Spleen (tissue), 11 donors: ENCODE measurements at regions not wholly inside any gene's neighbourhood (a gene's known extent, or its start where the extent isn't known, plus 50 kb on each side); places are given as distances from the start of the nearest gene placed in this dataset.

Experiments used
- DNase-seq: peaks from one replicate; pipeline ENCODE4 v3.0.0-alpha.2; 2020
- H3K27ac ChIP-seq, 8 donors: fragments of 200-600 bp; sonication (generic) in 7 of 8; 1 replicate in 4 of 8; 2 replicates in 4 of 8; pipeline versions ENCODE4 v1.5.0 to v1.8.0; 2016 to 2021; ENCODE audit warnings: inconsistent platforms in 4 of 8, mild to moderate bottlenecking in 4 of 8, moderate library complexity in 1 of 8
- H3K27me3 ChIP-seq, 7 donors: fragments of 200-600 bp; sonication (generic) in 6 of 7; replicated peaks in 1 of 7; 1 replicate in 4 of 7; 2 replicates in 3 of 7; pipeline versions ENCODE4 v1.5.0 to v1.8.0; 2016 to 2021; ENCODE audit warnings: inconsistent platforms in 3 of 7, mild to moderate bottlenecking in 1 of 7
- H3K36me3 ChIP-seq, 6 donors: fragments of 200-600 bp; sonication (generic) in 5 of 6; 1 replicate in 4 of 6; 2 replicates in 2 of 6; pipeline versions ENCODE4 v1.5.0 to v1.8.0; 2016 to 2021; ENCODE audit warnings: inconsistent platforms in 2 of 6
- H3K4me1 ChIP-seq, 6 donors: fragments of 200-600 bp; sonication (generic) in 5 of 6; 1 replicate in 3 of 6; 2 replicates in 3 of 6; pipeline versions ENCODE4 v1.5.0 to v1.8.0; 2016 to 2021; ENCODE audit warnings: inconsistent platforms in 3 of 6
- H3K4me3 ChIP-seq, 8 donors: fragments of 200-600 bp; sonication (generic) in 7 of 8; 1 replicate in 4 of 8; 2 replicates in 4 of 8; pipeline versions ENCODE4 v1.5.0 to v1.8.0; 2016 to 2021; ENCODE audit warnings: inconsistent platforms in 4 of 8, mild to moderate bottlenecking in 4 of 8, moderate library complexity in 2 of 8
- H3K9me3 ChIP-seq, 8 donors: fragments of 200-600 bp; sonication (generic) in 7 of 8; 1 replicate in 4 of 8; 2 replicates in 4 of 8; pipeline versions ENCODE4 v1.5.0 to v1.8.0; 2016 to 2021; ENCODE audit warnings: inconsistent platforms in 4 of 8
- POLR2A ChIP-seq, 3 donors: fragments of 450-650 bp; IDR thresholded peaks; one replicate each; pipeline ENCODE4 v1.5.1; 2017; ENCODE audit warnings: antibody characterized with exemption in 3 of 3, mild to moderate bottlenecking in 1 of 3
- POLR2AphosphoS5 ChIP-seq, 3 donors: sonication (generic); formaldehyde crosslinking; IDR thresholded peaks; one replicate each; pipeline ENCODE4 v1.5.1; 2017; ENCODE audit warnings: antibody characterized with exemption in 3 of 3
- WGBS, 5 donors: extraction: QIAGEN DNeasy Blood & Tissue Kit in 3 of 5; methylation state at CpG; one replicate each; pipeline versions ENCODE4 v1.1.5 to v1.1.7; 2013 to 2018; 5-methylcytosine and 5-hydroxymethylcytosine counted together
- intact Hi-C: fragments of 100-400 bp; cut with DNase I; formaldehyde crosslinking; loops from one replicate; pipeline ENCODE4 v1.15.0; 2023; ENCODE audit warnings: low total_unique reads
- TF ChIP-seq, protein P1 (sequence below), 11 experiments: fragments of 200-600 bp in 7 of 11; fragments of 450-650 bp in 4 of 11; sonication (generic) in 4 of 11; IDR thresholded peaks in 8 of 11; conservative IDR thresholded peaks in 3 of 11; 1 replicate in 7 of 11; 2 replicates in 4 of 11; pipeline versions ENCODE4 v1.4.0 to v1.8.0; 2016 to 2021; ENCODE audit warnings: antibody characterized with exemption in 11 of 11, inconsistent platforms in 4 of 11, mild to moderate bottlenecking in 1 of 11
- donor health status: healthy with polysubstance abuse.
- donor health status: DM: no; HTN: no; CAD: no; lungs with moderate emphysema.
- donor health status: DM: no; HTN: no; CAD: no.
- donor health status: Bipolar disorder and iron deficiency.
- donor health status: healthy.
- donor health status: DM: no; HTN: no; CAD: no.
- donor health status: DM: yes; HTN: yes; CAD: no.

DNA sequence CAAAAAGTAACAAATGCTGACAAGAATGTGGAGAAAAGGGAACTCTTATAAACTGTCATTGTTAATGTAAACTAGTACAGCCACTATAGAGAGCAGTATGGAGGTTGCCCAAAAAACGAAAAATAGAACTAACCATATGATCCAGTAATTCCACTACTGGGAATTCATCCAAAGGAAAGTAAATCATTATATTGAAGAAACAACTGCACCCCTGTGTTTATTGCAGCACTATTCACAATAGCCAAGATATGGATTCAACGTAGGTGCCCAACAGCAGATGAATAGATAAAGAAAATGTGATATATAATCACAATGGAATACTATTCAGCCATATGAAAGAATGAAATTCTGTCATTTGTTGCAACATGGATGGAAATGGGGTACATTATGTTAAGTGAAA, 188.0 kb upstream of the E2F7 start:
- H3K36me3 ChIP-seq, result no peaks in the 10 kb centered on the region
- no peak for DNase-seq
- no peaks in the 10 kb centered on the region for H3K4me1 ChIP-seq
- 72 to 91% (median 86%) methylated on average over 2 of the region's 2 CpGs for WGBS, 5 donors
- H3K27me3 ChIP-seq, result no peaks in the 10 kb centered on the region
- intact Hi-C loops, result no loop called here
- H3K9me3 ChIP-seq, result no peaks in the 10 kb centered on the region
- no peak overlapping the region for H3K27ac ChIP-seq
- TF ChIP-seq POLR2AphosphoS5 (IDR thresholded peaks at IDR 0.05) (no peak), POLR2A (IDR thresholded peaks at IDR 0.05) (no peak)
- TF ChIP-seq, protein P1, sequence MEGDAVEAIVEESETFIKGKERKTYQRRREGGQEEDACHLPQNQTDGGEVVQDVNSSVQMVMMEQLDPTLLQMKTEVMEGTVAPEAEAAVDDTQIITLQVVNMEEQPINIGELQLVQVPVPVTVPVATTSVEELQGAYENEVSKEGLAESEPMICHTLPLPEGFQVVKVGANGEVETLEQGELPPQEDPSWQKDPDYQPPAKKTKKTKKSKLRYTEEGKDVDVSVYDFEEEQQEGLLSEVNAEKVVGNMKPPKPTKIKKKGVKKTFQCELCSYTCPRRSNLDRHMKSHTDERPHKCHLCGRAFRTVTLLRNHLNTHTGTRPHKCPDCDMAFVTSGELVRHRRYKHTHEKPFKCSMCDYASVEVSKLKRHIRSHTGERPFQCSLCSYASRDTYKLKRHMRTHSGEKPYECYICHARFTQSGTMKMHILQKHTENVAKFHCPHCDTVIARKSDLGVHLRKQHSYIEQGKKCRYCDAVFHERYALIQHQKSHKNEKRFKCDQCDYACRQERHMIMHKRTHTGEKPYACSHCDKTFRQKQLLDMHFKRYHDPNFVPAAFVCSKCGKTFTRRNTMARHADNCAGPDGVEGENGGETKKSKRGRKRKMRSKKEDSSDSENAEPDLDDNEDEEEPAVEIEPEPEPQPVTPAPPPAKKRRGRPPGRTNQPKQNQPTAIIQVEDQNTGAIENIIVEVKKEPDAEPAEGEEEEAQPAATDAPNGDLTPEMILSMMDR (IDR thresholded peaks at IDR 0.05 in 8 of 11, conservative IDR thresholded peaks at IDR 0.05 in 3 of 11), result no peak
- no peak overlapping the region for H3K4me3 ChIP-seq

DNA sequence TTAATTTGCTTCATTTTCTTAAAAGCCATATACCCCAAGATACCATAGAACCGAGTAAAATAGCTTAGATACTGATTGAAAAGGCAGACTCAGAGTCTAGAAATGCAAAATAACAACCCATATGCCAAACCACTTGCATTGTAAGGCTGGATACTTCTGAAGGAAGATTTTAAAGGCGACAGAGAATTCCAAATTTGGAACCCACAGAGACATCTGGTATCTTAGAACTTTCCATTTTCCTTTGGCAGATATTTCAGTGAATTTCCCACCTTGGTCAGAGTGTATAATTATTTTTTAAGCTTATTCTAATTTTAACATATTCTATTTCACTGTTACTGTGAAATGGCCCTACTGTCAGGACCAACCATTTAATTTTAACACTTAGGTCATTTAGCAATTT, 186.4 kb upstream of the E2F7 start:
- no peak for DNase-seq
- Histone ChIP-seq H3K27ac (no peak overlapping the region), H3K27me3 (no peaks in the 10 kb centered on the region), H3K4me1 (no peaks in the 10 kb centered on the region), H3K4me3 (no peak overlapping the region), H3K36me3 (no peaks in the 10 kb centered on the region), H3K9me3 (no peaks in the 10 kb centered on the region)
- TF ChIP-seq, protein P1 (IDR thresholded peaks at IDR 0.05 in 8 of 11, conservative IDR thresholded peaks at IDR 0.05 in 3 of 11), result no peak
- TF ChIP-seq POLR2AphosphoS5 (IDR thresholded peaks at IDR 0.05) (no peak), POLR2A (IDR thresholded peaks at IDR 0.05) (no peak)
- intact Hi-C loops, result no loop called here
- WGBS, 5 donors, result 56 to 93% (median 75%) methylated on average over 2 of the region's 2 CpGs

DNA sequence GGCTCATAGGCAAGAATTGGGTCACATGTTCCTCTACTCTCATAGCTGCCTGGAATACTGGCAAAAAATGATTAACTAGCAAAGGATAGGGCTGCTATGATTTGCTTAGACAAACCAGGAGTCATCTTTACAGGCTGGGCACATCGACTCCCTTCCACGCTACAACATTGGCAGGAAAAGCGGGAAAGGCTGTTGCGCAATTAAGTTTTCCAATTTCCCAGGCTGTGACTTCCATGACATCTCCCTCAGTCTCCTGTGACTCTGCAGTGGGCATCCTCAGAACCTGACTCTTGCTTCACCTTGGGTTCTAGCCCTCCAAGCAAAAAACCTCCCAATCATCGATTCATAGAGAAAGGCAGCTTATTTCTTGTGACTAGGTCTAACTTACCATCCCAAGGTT, 184.5 kb upstream of the E2F7 start:
- 89 to 97% (median 93%) methylated on average over 5 of the region's 5 CpGs for WGBS, 5 donors

DNA sequence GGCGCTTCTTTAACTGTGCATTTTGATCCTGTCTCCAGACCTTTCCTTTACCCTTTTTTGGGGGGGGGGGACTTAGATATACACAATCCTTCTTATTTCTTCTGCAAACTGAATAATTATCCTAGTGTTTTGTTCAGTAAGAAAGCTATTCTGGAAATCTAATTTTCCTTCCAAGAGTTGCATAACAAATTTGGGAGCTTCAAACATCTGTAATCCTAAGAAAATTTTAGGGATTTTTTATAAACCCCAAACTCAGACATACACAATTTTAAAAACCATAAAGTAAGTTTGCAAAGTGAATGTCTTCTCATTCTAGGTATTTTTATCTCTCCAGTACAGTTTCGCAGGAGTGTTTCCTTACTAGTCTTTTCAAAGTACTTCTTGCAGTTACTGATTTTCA, 182.7 kb upstream of the E2F7 start:
- H3K4me3 ChIP-seq, result no peak overlapping the region
- H3K4me1 ChIP-seq, result no peaks in the 10 kb centered on the region
- TF ChIP-seq, protein P1 (IDR thresholded peaks at IDR 0.05 in 8 of 11, conservative IDR thresholded peaks at IDR 0.05 in 3 of 11), result no peak
- TF ChIP-seq POLR2A (IDR thresholded peaks at IDR 0.05), result no peak
- no peak for TF ChIP-seq POLR2AphosphoS5 (IDR thresholded peaks at IDR 0.05)
- no peak overlapping the region for H3K27ac ChIP-seq
- WGBS, 5 donors, result 81 to 95% (median 91%) methylated on average over 2 of the region's 2 CpGs
- H3K9me3 ChIP-seq, result no peaks in the 10 kb centered on the region
- no peak for DNase-seq
- intact Hi-C loops, result no loop called here
- no peaks in the 10 kb centered on the region for H3K36me3 ChIP-seq
- no peaks in the 10 kb centered on the region for H3K27me3 ChIP-seq

More for the DNA sequence above, 184.5 kb upstream of the E2F7 start:
- no peak overlapping the region for H3K4me3 ChIP-seq
- no peak for DNase-seq
- no peak overlapping the region for H3K27ac ChIP-seq
- H3K9me3 ChIP-seq, result no peaks in the 10 kb centered on the region
- no peaks in the 10 kb centered on the region for H3K36me3 ChIP-seq
- H3K27me3 ChIP-seq, result no peaks in the 10 kb centered on the region
- no peaks in the 10 kb centered on the region for H3K4me1 ChIP-seq
- TF ChIP-seq POLR2AphosphoS5 (IDR thresholded peaks at IDR 0.05) (no peak), POLR2A (IDR thresholded peaks at IDR 0.05) (no peak)
- TF ChIP-seq, protein P1 (IDR thresholded peaks at IDR 0.05 in 8 of 11, conservative IDR thresholded peaks at IDR 0.05 in 3 of 11), result no peak
- intact Hi-C loops, result no loop called here
